OCI-LY1 (cell line): ENCODE measurements at regions not wholly inside any gene's neighbourhood (a gene's known extent, or its start where the extent isn't known, plus 50 kb on each side); places are given as distances from the start of the nearest gene placed in this dataset.

Experiments used
- H2AFZ ChIP-seq: fragments of 200-600 bp; sonication (generic), shearing (Covaris generic); 2 replicates; pipeline ENCODE4 v1.6.0; 2014; ENCODE audit warnings: antibody characterized with exemption, mild to moderate bottlenecking, low read length
- H3F3A ChIP-seq: fragments of 200-600 bp; sonication (generic), shearing (Covaris generic); 2 replicates; pipeline ENCODE4 v1.6.0; 2014; ENCODE audit warnings: mild to moderate bottlenecking, antibody characterized with exemption, low read length, moderate library complexity; ENCODE audit not compliant: insufficient read depth
- H3K27ac ChIP-seq: fragments of 200-600 bp; sonication (generic); 2 replicates; pipeline ENCODE4 v1.5.1; 2014; ENCODE audit warnings: low read length, mixed run types, mild to moderate bottlenecking, low read depth; ENCODE audit not compliant: poor library complexity, severe bottlenecking
- H3K27me3 ChIP-seq: fragments of 200-600 bp; sonication (generic); 2 replicates; pipeline ENCODE4 v1.6.0; 2014; ENCODE audit warnings: antibody characterized with exemption, mild to moderate bottlenecking, low read length, moderate library complexity; ENCODE audit not compliant: insufficient read depth
- H3K36me3 ChIP-seq: fragments of 200-600 bp; sonication (generic); 2 replicates; pipeline ENCODE4 v1.6.1; 2014; ENCODE audit warnings: mild to moderate bottlenecking, antibody characterized with exemption, low read length, moderate library complexity, mixed read lengths; ENCODE audit not compliant: insufficient read depth
- H3K4me1 ChIP-seq: fragments of 200-600 bp; sonication (generic); 2 replicates; pipeline ENCODE4 v1.5.1; 2014; ENCODE audit warnings: mild to moderate bottlenecking, low read length, moderate library complexity; ENCODE audit not compliant: insufficient read depth, severe bottlenecking
- H3K4me2 ChIP-seq: fragments of 200-600 bp; sonication (generic), shearing (Covaris generic); 2 replicates; pipeline ENCODE4 v1.6.1; 2014; ENCODE audit warnings: low read length
- H3K4me3 ChIP-seq: fragments of 200-600 bp; sonication (generic); 2 replicates; pipeline ENCODE4 v1.5.1; 2014; ENCODE audit warnings: low read length, low read depth, mild to moderate bottlenecking, mixed read lengths; ENCODE audit not compliant: poor library complexity, severe bottlenecking
- H3K79me2 ChIP-seq: fragments of 200-600 bp; shearing (Covaris generic); 2 replicates; pipeline ENCODE4 v1.6.1; 2016; ENCODE audit warnings: mixed run types, low read length, mixed read lengths; ENCODE audit not compliant: insufficient read depth
- H3K9ac ChIP-seq: fragments of 200-600 bp; sonication (generic), shearing (Covaris generic); 2 replicates; pipeline ENCODE4 v1.6.1; 2014; ENCODE audit warnings: mild to moderate bottlenecking, low read length, mixed read lengths
- H3K9me2 ChIP-seq: fragments of 200-600 bp; sonication (generic), shearing (Covaris generic); 2 replicates; pipeline ENCODE4 v1.6.1; 2014; ENCODE audit warnings: low read depth, mild to moderate bottlenecking, low read length, mixed read lengths
- H3K9me3 ChIP-seq: fragments of 200-600 bp; shearing (Covaris generic); 2 replicates; pipeline ENCODE4 v1.6.1; 2014; ENCODE audit warnings: low read length, mixed read lengths
- H4K20me1 ChIP-seq: fragments of 200-600 bp; sonication (generic), shearing (Covaris generic); 2 replicates; pipeline ENCODE4 v1.6.0; 2016; ENCODE audit warnings: mild to moderate bottlenecking, low read length; ENCODE audit not compliant: insufficient read depth
- EZH2 ChIP-seq: fragments of 200-600 bp; sonication (generic), shearing (Covaris generic); IDR thresholded peaks from 2 replicates; pipeline ENCODE4 v1.8.0; 2017; ENCODE audit warnings: borderline replicate concordance, mixed run types, mild to moderate bottlenecking, antibody characterized with exemption, low read length, moderate library complexity, mixed read lengths
- TF ChIP-seq, protein P1 (sequence below): fragments of 200-600 bp; sonication (generic), shearing (Covaris generic); IDR thresholded peaks from 2 replicates; pipeline ENCODE4 v1.5.1; 2017; ENCODE audit warnings: mild to moderate bottlenecking, antibody characterized with exemption, low read length, moderate library complexity, mixed read lengths

DNA sequence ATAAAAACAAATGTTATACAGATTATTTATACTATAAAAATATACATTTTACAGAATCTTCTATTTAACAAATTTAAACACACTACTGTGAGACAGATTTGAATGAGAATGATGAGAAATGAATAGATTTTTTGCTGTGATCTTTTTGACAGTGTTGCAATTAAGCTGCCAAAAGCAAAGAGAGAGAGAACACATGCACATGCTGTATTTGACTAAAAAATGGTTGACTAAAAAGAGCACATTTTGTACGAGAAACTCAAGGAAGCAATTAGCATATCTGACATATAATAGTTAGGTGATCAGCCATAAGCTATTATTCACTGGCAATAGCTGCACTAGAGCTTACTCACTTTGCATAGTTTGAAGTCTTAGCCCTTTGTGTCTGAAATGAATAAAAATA is 115.8 kb downstream of the SYT10 start:
- Histone ChIP-seq H3K27me3 (no peaks in the 10 kb centered on the region), H2AFZ (no peak overlapping the region), H3K9me2 (no peaks in the 10 kb centered on the region), H3K79me2 (no peaks in the 10 kb centered on the region), H3K4me1 (no peaks in the 10 kb centered on the region), H3K9ac (no peak overlapping the region), H4K20me1 (no peaks in the 10 kb centered on the region), H3K27ac (no peak overlapping the region), H3K9me3 (no peaks in the 10 kb centered on the region), H3K36me3 (no peaks in the 10 kb centered on the region), H3K4me2 (no peak overlapping the region), H3K4me3 (no peak overlapping the region), H3F3A (no peaks in the 10 kb centered on the region)
- TF ChIP-seq, protein P1, sequence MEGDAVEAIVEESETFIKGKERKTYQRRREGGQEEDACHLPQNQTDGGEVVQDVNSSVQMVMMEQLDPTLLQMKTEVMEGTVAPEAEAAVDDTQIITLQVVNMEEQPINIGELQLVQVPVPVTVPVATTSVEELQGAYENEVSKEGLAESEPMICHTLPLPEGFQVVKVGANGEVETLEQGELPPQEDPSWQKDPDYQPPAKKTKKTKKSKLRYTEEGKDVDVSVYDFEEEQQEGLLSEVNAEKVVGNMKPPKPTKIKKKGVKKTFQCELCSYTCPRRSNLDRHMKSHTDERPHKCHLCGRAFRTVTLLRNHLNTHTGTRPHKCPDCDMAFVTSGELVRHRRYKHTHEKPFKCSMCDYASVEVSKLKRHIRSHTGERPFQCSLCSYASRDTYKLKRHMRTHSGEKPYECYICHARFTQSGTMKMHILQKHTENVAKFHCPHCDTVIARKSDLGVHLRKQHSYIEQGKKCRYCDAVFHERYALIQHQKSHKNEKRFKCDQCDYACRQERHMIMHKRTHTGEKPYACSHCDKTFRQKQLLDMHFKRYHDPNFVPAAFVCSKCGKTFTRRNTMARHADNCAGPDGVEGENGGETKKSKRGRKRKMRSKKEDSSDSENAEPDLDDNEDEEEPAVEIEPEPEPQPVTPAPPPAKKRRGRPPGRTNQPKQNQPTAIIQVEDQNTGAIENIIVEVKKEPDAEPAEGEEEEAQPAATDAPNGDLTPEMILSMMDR = no peak

DNA sequence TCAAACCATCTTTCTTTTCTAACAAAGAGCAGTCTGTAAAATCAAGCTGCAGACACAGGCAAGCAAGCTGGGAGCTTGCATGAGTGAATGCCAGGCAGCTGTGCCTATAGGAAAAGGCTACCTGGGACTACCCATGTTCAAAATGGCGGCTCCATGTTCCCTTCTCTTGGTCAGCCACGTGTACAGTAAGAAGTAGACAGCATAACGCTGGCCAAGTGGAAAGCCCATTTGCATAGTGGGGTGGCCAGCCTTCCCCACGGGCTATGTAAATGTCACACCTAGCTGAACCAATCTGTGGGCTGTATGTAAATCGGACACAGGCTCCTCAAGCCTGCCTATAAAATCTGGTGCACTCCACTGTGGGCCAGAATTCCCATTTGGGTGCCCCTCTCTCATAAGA is 117.1 kb downstream of the SYT10 start:
- no peak overlapping the region for H3K4me3 ChIP-seq
- H3K36me3 ChIP-seq = no peaks in the 10 kb centered on the region
- H3K79me2 ChIP-seq = no peaks in the 10 kb centered on the region
- no peak overlapping the region for H3K9ac ChIP-seq
- no peak overlapping the region for H2AFZ ChIP-seq
- H3K27me3 ChIP-seq = no peaks in the 10 kb centered on the region
- H3F3A ChIP-seq = no peaks in the 10 kb centered on the region
- H3K9me2 ChIP-seq = no peaks in the 10 kb centered on the region
- H4K20me1 ChIP-seq = no peaks in the 10 kb centered on the region
- H3K4me1 ChIP-seq = no peaks in the 10 kb centered on the region
- TF ChIP-seq, protein P1 = no peak
- TF ChIP-seq EZH2 = no peak
- no peak overlapping the region for H3K4me2 ChIP-seq
- no peaks in the 10 kb centered on the region for H3K9me3 ChIP-seq
- no peak overlapping the region for H3K27ac ChIP-seq

DNA sequence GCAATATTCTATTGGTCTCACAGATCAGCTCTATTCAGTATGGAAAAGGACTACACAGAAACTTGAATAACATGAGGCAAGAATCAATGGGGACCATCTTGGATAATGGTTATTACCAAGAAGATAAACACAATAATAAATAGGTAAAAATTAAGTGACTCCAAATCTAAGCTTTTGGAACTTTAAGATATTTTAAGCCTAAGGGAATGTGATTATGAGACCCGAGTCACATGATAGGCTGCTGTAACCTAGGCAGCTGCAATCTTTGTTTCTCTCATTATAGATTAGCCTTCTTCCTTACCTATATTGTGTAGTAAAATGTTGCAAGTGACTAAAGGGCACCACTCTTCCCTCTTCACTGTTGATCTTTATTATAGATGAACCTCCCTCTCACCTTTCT is 121.9 kb downstream of the SYT10 start:
- Histone ChIP-seq H3K9me3 (no peaks in the 10 kb centered on the region), H2AFZ (no peak overlapping the region), H3K9me2 (no peaks in the 10 kb centered on the region), H3K9ac (no peak overlapping the region), H3K4me3 (no peak overlapping the region), H3K4me1 (no peaks in the 10 kb centered on the region), H3F3A (no peaks in the 10 kb centered on the region), H3K36me3 (no peaks in the 10 kb centered on the region), H3K79me2 (no peaks in the 10 kb centered on the region), H3K4me2 (no peak overlapping the region), H3K27me3 (no peaks in the 10 kb centered on the region), H4K20me1 (no peaks in the 10 kb centered on the region), H3K27ac (no peak overlapping the region)
- TF ChIP-seq, protein P1 = no peak
- TF ChIP-seq EZH2 = no peak
